Neutrophil (primary cell): ENCODE measurements at regions not wholly inside any gene's neighbourhood (a gene's known extent, or its start where the extent isn't known, plus 50 kb on each side); places are given as distances from the start of the nearest gene placed in this dataset.

Experiments
- H3K27ac ChIP-seq: fragments of 200-600 bp; sonication (generic); 2 replicates; pipeline ENCODE4 v1.5.1; 2016; ENCODE audit warnings: mild to moderate bottlenecking, moderate library complexity
- H3K27me3 ChIP-seq: fragments of 200-600 bp; sonication (generic); 2 replicates; pipeline ENCODE4 v1.6.0; 2016; ENCODE audit warnings: mild to moderate bottlenecking
- H3K36me3 ChIP-seq: fragments of 200-600 bp; sonication (generic); 2 replicates; pipeline ENCODE4 v1.5.1; 2017
- H3K4me1 ChIP-seq, 2 experiments: fragments of 200-600 bp in 1 of 2; sonication (generic) in 1 of 2; 1 replicate in 1 of 2; 2 replicates in 1 of 2; pipeline versions ENCODE4 v1.5.1 to v1.6.1; 2013 to 2016; ENCODE audit warnings: low read depth in 1 of 2, low read length in 1 of 2, mild to moderate bottlenecking in 1 of 2, moderate library complexity in 1 of 2; ENCODE audit not compliant: control insufficient read depth in 1 of 2, insufficient read depth in 1 of 2
- H3K4me3 ChIP-seq, 2 experiments: fragments of 200-600 bp in 1 of 2; sonication (generic) in 1 of 2; 1 replicate in 1 of 2; 2 replicates in 1 of 2; pipeline ENCODE4 v1.5.1; 2013 to 2016; ENCODE audit warnings: low read depth in 1 of 2, low read length in 1 of 2, mild to moderate bottlenecking in 1 of 2, moderate library complexity in 1 of 2
- H3K9me3 ChIP-seq: fragments of 200-600 bp; sonication (generic); 2 replicates; pipeline ENCODE4 v1.5.1; 2016
- CTCF ChIP-seq: fragments of 200-600 bp; sonication (generic); IDR thresholded peaks from 2 replicates; pipeline ENCODE4 v1.5.1; 2016; ENCODE audit warnings: antibody characterized with exemption

- H3K4me1 ChIP-seq, result no peaks in the 10 kb centered on the region
Measured at GRCh38 chr13:56378566-56378965, 762.2 kb upstream of the PRR20A start.

GRCh38 chr13:56393549-56393948 lies 747.2 kb upstream of the PRR20A start:
- Histone ChIP-seq H3K36me3 (no peaks in the 10 kb centered on the region), H3K9me3 (no peaks in the 10 kb centered on the region), H3K4me3 (no peak overlapping the region), H3K4me1 (no peaks in the 10 kb centered on the region), H3K27me3 (no peaks in the 10 kb centered on the region), H3K27ac (no peak overlapping the region)
- no peak for TF ChIP-seq CTCF

More at GRCh38 chr13:56378566-56378965, 762.2 kb upstream of the PRR20A start:
- Histone ChIP-seq H3K27me3 (no peaks in the 10 kb centered on the region), H3K4me3 (no peak overlapping the region), H3K36me3 (no peaks in the 10 kb centered on the region), H3K27ac (no peak overlapping the region), H3K9me3 (no peaks in the 10 kb centered on the region)
- TF ChIP-seq CTCF, result no peak

- no peaks in the 10 kb centered on the region for H3K4me1 ChIP-seq
- no peak overlapping the region for H3K27ac ChIP-seq
- H3K36me3 ChIP-seq, result no peaks in the 10 kb centered on the region
- H3K9me3 ChIP-seq, result no peaks in the 10 kb centered on the region
- TF ChIP-seq CTCF, result no peak
- H3K4me3 ChIP-seq, result no peak overlapping the region
- H3K27me3 ChIP-seq, result no peaks in the 10 kb centered on the region
Measured at GRCh38 chr13:56396318-56396717, 744.4 kb upstream of the PRR20A start.

GRCh38 chr13:56400774-56401173 lies 739.9 kb upstream of the PRR20A start:
- no peak overlapping the region for H3K4me3 ChIP-seq

GRCh38 chr13:56412856-56413255 lies 727.9 kb upstream of the PRR20A start:
- Histone ChIP-seq H3K27ac (no peak overlapping the region), H3K9me3 (no peaks in the 10 kb centered on the region), H3K27me3 (no peaks in the 10 kb centered on the region), H3K4me3 (no peak overlapping the region), H3K4me1 (no peaks in the 10 kb centered on the region), H3K36me3 (no peaks in the 10 kb centered on the region)
- TF ChIP-seq CTCF, result no peak

More at GRCh38 chr13:56400774-56401173, 739.9 kb upstream of the PRR20A start:
- Histone ChIP-seq H3K27ac (no peak overlapping the region), H3K9me3 (no peaks in the 10 kb centered on the region), H3K4me1 (no peaks in the 10 kb centered on the region), H3K27me3 (no peaks in the 10 kb centered on the region), H3K36me3 (no peaks in the 10 kb centered on the region)
- no peak for TF ChIP-seq CTCF

- H3K9me3 ChIP-seq, result no peaks in the 10 kb centered on the region
- no peaks in the 10 kb centered on the region for H3K27me3 ChIP-seq
- no peak overlapping the region for H3K4me3 ChIP-seq
- H3K4me1 ChIP-seq, result no peaks in the 10 kb centered on the region
- no peak for TF ChIP-seq CTCF
- H3K27ac ChIP-seq, result no peak overlapping the region
- H3K36me3 ChIP-seq, result no peaks in the 10 kb centered on the region
Measured at GRCh38 chr13:56424246-56424645, 716.5 kb upstream of the PRR20A start.
